GM06990 (cell line): ENCODE measurements at regions not wholly inside any gene's neighbourhood (a gene's known extent, or its start where the extent isn't known, plus 50 kb on each side); places are given as distances from the start of the nearest gene placed in this dataset.

Source experiments
- DNase-seq: peaks from one replicate; pipeline ENCODE4 v3.0.0-alpha.2; 2011; ENCODE audit not compliant: insufficient read length; ENCODE audit errors: extremely low read depth
- H3K27me3 ChIP-seq: replicated peaks from 2 replicates; pipeline ENCODE4 v1.6.0; 2011; ENCODE audit warnings: low read length; ENCODE audit not compliant: control insufficient read depth, insufficient read depth
- H3K36me3 ChIP-seq: 2 replicates; pipeline ENCODE4 v1.5.1; 2011; ENCODE audit warnings: low read length; ENCODE audit not compliant: control insufficient read depth, insufficient read depth
- H3K4me3 ChIP-seq: replicated peaks from 2 replicates; pipeline ENCODE4 v1.5.1; 2011; ENCODE audit warnings: low read depth, mild to moderate bottlenecking, control low read depth, low read length
- CTCF ChIP-seq: IDR thresholded peaks from 2 replicates; pipeline ENCODE4 v1.5.1; 2011; ENCODE audit warnings: low read length, control low read depth, mild to moderate bottlenecking, inconsistent platforms; ENCODE audit not compliant: insufficient read depth, poor library complexity, severe bottlenecking

GRCh38 chr13:47865883-47866282, 135.2 kb downstream of the SUCLA2 start:
- Histone ChIP-seq H3K27me3 (no peaks in the 10 kb centered on the region), H3K4me3 (no peak overlapping the region), H3K36me3 (no peaks in the 10 kb centered on the region)
- TF ChIP-seq CTCF = no peak
- DNase-seq = no peak

GRCh38 chr13:47862841-47863240, 138.2 kb downstream of the SUCLA2 start:
- TF ChIP-seq CTCF = no peak
- no peaks in the 10 kb centered on the region; the same call in 1 of the 2 replicates for H3K27me3 ChIP-seq

GRCh38 chr13:47859165-47859564, 141.9 kb downstream of the SUCLA2 start:
- no peaks in the 10 kb centered on the region; the same call in 1 of the 2 replicates for H3K27me3 ChIP-seq
- no peak for DNase-seq
- no peak overlapping the region for H3K4me3 ChIP-seq
- H3K36me3 ChIP-seq = no peaks in the 10 kb centered on the region
- TF ChIP-seq CTCF = no peak

More at GRCh38 chr13:47862841-47863240, 138.2 kb downstream of the SUCLA2 start:
- DNase-seq = no peak
- H3K36me3 ChIP-seq = no peaks in the 10 kb centered on the region
- H3K4me3 ChIP-seq = no peak overlapping the region

GRCh38 chr13:47858042-47859025, 142.7 kb downstream of the SUCLA2 start:
- Histone ChIP-seq H3K4me3 (no peak overlapping the region), H3K27me3 (no peaks in the 10 kb centered on the region; the same call in 1 of the 2 replicates), H3K36me3 (no peaks in the 10 kb centered on the region)
- no peak for DNase-seq
- no peak for TF ChIP-seq CTCF

GRCh38 chr13:47853236-47853635, 147.8 kb downstream of the SUCLA2 start:
- no peaks in the 10 kb centered on the region for H3K27me3 ChIP-seq
- no peaks in the 10 kb centered on the region for H3K36me3 ChIP-seq
- no peak overlapping the region for H3K4me3 ChIP-seq
- TF ChIP-seq CTCF = no peak
- no peak for DNase-seq
